ENCODE measurements at regions not wholly inside any gene's neighbourhood (a gene's known extent, or its start where the extent isn't known, plus 50 kb on each side); places are given as distances from the start of the nearest gene placed in this dataset.

DNA sequence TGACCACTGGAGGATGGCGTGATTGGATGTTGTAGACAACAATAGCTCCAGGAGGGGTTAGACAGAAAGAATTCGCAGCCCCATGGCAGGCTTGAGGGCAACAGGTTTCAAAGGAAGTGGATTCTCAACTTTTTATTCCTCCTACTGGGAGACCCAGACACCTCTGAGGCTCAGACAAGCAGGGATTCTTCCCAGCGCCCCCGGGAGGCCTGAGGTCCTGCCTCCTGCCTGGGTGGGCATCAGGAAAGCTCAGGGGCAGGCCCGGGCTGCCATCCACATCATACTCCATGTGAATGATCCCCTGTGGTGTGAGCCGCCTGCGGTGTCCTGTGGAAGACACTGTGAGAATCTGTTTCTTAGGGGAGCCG lies 203.5 kb downstream of the CYP26B1 start:
- TF ChIP-seq, protein P1, sequence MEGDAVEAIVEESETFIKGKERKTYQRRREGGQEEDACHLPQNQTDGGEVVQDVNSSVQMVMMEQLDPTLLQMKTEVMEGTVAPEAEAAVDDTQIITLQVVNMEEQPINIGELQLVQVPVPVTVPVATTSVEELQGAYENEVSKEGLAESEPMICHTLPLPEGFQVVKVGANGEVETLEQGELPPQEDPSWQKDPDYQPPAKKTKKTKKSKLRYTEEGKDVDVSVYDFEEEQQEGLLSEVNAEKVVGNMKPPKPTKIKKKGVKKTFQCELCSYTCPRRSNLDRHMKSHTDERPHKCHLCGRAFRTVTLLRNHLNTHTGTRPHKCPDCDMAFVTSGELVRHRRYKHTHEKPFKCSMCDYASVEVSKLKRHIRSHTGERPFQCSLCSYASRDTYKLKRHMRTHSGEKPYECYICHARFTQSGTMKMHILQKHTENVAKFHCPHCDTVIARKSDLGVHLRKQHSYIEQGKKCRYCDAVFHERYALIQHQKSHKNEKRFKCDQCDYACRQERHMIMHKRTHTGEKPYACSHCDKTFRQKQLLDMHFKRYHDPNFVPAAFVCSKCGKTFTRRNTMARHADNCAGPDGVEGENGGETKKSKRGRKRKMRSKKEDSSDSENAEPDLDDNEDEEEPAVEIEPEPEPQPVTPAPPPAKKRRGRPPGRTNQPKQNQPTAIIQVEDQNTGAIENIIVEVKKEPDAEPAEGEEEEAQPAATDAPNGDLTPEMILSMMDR (IDR thresholded peaks at IDR 0.05; ENCODE audit: unreplicated experiment in 3 of 3): no peak
- Mint-ChIP-seq H3K9me3 (peaks cover 3% of the 10 kb centered on the region), H3K36me3 (ENCODE audit: low read depth) (no peaks in the 10 kb centered on the region), H3K27ac (no peak overlapping the region), H3K4me3 (no peak overlapping the region), H3K27me3 (ENCODE audit: low read depth) (peaks cover 63% of the 10 kb centered on the region), H3K4me1 (peaks cover 67% of the 10 kb centered on the region)

DNA sequence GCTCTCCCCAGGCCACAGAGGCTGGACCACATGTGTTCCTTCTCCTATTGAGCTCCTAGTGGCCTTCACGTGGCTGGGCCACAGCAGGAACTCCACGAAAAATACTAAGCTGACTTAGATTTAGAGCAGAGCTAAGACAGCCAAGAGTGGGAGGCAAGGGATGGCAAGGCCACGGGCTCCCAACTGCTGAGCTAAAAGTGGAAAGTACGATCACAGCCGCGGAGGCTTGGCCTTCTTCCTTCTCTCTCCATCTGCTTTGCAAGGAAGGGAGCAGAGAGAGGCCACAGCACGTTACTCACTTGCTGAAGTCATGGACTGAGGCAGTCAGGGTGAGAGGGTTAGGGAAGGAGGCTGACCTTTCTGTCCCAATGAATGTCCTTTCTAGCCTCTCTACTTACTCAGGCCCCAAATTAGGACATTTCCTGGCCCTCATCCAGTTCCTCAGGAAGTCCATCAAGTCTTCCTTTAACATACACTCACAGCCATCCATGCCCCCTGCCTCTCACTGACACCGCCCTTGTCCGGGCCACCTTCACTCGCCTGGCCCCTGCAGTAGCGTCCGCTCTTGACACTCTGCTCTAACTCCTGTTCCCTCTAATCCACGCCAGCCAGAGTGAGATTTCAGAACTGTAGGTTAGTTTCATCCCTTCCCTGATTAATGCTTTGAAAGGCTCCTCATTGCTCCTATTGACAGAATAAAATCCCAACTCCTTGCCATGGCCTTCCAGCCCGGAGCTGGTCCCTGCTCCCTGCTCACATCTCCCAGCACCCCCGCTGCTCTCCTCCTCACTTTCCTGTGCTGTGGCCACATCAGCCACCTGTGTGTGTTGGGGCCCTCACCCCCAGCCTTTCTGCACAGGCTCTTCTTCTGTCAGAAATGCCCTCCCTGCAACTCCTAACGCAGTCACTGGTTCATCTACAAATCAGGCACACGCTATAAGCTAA lies 204.2 kb downstream of the CYP26B1 start:
- Mint-ChIP-seq H3K27me3 (ENCODE audit: low read depth) (peaks cover 70% of the 10 kb centered on the region), H3K9me3 (peaks cover 3% of the 10 kb centered on the region), H3K4me3 (peak overlapping the region in 1 of 3 experiments; percentile 28), H3K36me3 (ENCODE audit: low read depth) (no peaks in the 10 kb centered on the region), H3K4me1 (peaks cover 60% of the 10 kb centered on the region), H3K27ac (peak overlapping the region in 1 of 3 experiments; percentile 11)
- TF ChIP-seq, protein P1 (IDR thresholded peaks at IDR 0.05; ENCODE audit: unreplicated experiment in 3 of 3): no peak

DNA sequence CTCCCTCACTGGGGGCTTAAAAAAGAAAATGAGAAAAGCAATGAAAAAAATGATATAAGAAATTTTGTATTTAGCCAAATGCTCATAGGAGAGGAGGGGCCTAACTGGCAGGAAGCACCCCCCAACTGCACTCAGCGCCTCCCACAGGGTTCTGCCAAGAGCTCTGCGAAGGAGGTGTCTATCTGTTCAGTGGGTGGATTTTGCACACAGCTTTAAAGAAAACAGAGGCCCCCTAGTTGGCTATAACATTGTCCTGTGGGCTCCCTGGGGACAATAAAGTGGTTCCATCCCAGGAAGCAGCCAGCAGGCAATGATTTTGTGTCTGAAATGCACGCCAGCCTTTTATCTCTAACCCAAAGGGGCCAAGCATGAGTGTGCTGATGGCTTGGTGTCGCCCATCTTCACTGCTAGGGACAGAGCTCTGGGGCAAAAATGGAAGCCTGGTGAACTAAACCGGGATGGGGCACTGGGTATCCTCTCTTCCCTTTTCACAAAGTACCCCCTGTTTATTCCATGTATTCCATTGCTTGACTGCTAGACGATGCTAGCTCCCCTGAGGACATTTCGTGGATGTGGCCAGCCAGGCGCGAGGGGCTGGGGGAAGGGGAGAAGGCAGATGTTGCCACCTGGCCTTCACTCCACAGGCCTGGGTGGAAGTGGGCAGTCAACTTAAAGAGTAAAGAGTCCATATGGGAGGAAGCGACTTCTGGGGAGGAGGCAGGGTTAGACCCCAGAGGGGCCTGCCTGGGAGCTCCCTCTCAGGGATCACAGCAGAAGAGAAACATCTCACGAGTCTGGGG lies 205.7 kb downstream of the CYP26B1 start:
- peaks cover 3% of the 10 kb centered on the region for H3K9me3 Mint-ChIP-seq

DNA sequence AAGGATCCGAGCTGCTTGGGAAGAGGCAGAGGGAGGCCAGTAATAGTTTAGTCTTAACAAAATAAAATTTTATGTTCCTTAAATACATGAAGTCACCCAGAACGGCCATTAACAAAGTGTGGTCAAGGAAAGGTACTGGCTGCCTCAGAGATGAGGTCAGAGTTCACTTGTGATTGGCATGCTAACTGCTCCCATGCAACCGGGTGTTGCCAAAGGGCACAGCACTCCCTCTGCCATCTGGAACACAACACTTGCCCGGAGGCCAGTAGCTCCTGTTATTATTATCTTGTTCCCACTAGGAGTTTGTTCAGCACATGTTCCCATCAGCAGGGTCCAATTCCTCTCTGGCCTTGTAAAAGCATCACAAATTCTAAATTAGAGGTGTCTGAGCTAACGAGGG lies 207.0 kb downstream of the CYP26B1 start:
- Mint-ChIP-seq H3K36me3 (ENCODE audit: low read depth) (no peaks in the 10 kb centered on the region), H3K27me3 (ENCODE audit: low read depth) (peaks cover 83% of the 10 kb centered on the region)

More for the DNA sequence above, 205.7 kb downstream of the CYP26B1 start:
- H3K4me3 Mint-ChIP-seq: no peak overlapping the region
- H3K27me3 Mint-ChIP-seq (ENCODE audit: low read depth): peaks cover 78% of the 10 kb centered on the region
- no peaks in the 10 kb centered on the region for H3K36me3 Mint-ChIP-seq (ENCODE audit: low read depth)
- TF ChIP-seq, protein P1 (IDR thresholded peaks at IDR 0.05; ENCODE audit: unreplicated experiment in 3 of 3): no peak
- peaks cover 70% of the 10 kb centered on the region for H3K4me1 Mint-ChIP-seq
- H3K27ac Mint-ChIP-seq: no peak overlapping the region

DNA sequence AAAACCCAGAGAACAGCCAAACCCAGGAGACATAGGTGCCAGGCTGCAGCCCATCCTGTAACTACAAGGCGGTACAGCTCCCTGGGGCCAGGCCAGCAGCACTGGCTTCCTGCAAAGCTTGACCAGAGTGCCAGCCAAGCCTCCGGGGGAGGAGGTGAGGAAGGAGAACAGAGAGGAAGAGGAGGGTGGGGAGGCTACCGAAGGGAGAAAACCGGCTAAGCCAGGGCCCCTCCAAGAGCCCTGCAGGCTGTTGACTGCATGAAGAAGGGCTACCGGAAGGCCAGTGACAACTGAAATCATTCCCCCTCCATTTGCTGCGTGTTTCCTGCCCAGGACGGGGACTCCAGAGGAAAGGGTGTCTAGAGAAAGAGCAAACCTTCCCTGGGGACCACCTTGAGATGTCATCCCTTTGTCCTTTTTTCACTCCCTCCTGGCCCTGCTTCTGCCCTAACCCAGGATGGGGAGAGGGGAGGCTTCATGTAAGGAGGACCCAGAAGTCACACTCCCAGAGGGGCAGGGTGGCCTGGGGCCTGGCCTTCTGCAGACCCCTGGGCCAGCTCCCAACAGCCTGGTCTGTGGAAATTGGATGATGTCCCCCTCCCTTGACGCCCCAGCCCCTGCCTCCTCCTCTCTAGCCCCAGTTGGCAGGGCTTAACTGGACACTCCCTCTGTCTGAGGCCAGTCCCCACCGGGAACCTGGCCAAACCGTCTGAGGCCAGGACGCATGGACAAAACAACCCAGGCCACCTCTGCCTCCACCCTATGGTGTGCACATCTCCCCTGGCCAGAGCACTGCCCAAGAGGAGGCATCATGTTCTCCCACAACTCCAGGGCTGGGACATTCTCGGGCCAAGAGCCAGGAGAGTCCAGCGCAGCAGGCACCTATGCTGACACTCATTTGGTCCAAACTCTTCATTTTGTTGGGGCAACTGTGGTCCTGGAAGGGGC lies 207.8 kb downstream of the CYP26B1 start:
- H3K27me3 Mint-ChIP-seq (ENCODE audit: low read depth): peaks cover 85% of the 10 kb centered on the region
- H3K27ac Mint-ChIP-seq: no peak overlapping the region

More for the DNA sequence above, 207.0 kb downstream of the CYP26B1 start:
- Mint-ChIP-seq H3K4me3 (no peak overlapping the region), H3K9me3 (peaks cover 3% of the 10 kb centered on the region), H3K4me1 (peaks cover 66% of the 10 kb centered on the region), H3K27ac (no peak overlapping the region)
- TF ChIP-seq, protein P1 (IDR thresholded peaks at IDR 0.05; ENCODE audit: unreplicated experiment in 3 of 3): no peak

More for the DNA sequence above, 207.8 kb downstream of the CYP26B1 start:
- Mint-ChIP-seq H3K9me3 (peaks cover 3% of the 10 kb centered on the region), H3K4me1 (peaks cover 67% of the 10 kb centered on the region), H3K36me3 (ENCODE audit: low read depth) (no peaks in the 10 kb centered on the region), H3K4me3 (no peak overlapping the region)
- TF ChIP-seq, protein P1 (IDR thresholded peaks at IDR 0.05; ENCODE audit: unreplicated experiment in 3 of 3): no peak

Data from nephron (organoid).